ENCODE measurements at regions not wholly inside any gene's neighbourhood (a gene's known extent, or its start where the extent isn't known, plus 50 kb on each side); places are given as distances from the start of the nearest gene placed in this dataset.

- intact Hi-C loops (cut with micrococcal nuclease) = no loop called here
- TF ChIP-seq ADNP (tag; IDR thresholded peaks at IDR 0.05) (no peak), ZNF644 (tag; IDR thresholded peaks at IDR 0.05; ENCODE audit: low read depth) (no peak), POLR3G (IDR thresholded peaks at IDR 0.05; ENCODE audit: extremely low read depth, insufficient read length, insufficient replicate concordance) (no peak)
- FAIRE-seq (no peak), DNase-seq (ENCODE audit: extremely low read depth in 1 of 4, low spot score in 3 of 4) (no peak), ATAC-seq (no peak)
- POLR2A ChIA-PET = no interaction called here
- no peaks in the 10 kb centered on the region for H3K36me3 ChIP-seq (ENCODE audit: control insufficient read depth, insufficient read depth, low read length)
- H3K9ac ChIP-seq (ENCODE audit: insufficient read depth in 1 of 2, low read depth in 2 of 2, low read length in 2 of 2) = no peak overlapping the region
- in situ Hi-C loops (cut with MboI) = no loop called here
- H3K79me2 ChIP-seq (ENCODE audit: control insufficient read depth, insufficient read depth, low read length) = no peaks in the 10 kb centered on the region
- H3K4me2 ChIP-seq (ENCODE audit: insufficient read depth, low read length) = no peak overlapping the region
- no peaks in the 10 kb centered on the region for H3K9me3 ChIP-seq (replicated peaks; ENCODE audit: control insufficient read depth, insufficient read depth, low read depth, low read length)
- CTCF ChIA-PET (ENCODE audit: low intra/inter-chr PET ratio) = no interaction called here
- WGBS (ENCODE audit: insufficient coverage, low coverage, missing lambda C conversion rate) = 0% methylated on average over 4 of the region's 4 CpGs
- no peak overlapping the region for H2AFZ ChIP-seq (ENCODE audit: low read depth, low read length)
- H3K4me1 ChIP-seq (replicated peaks in 1 of 2; ENCODE audit: control insufficient read depth in 2 of 2, insufficient read depth in 2 of 2, low read length in 2 of 2) = no peaks in the 10 kb centered on the region
- H4K20me1 ChIP-seq (replicated peaks; ENCODE audit: control insufficient read depth, insufficient read depth, low read length) = no peaks in the 10 kb centered on the region
- no peaks in the 10 kb centered on the region for H3K27me3 ChIP-seq (ENCODE audit: control insufficient read depth in 2 of 2, insufficient read depth in 2 of 2, low read length in 2 of 2)
- no peak overlapping the region for H3K4me3 ChIP-seq
- H3K9me1 ChIP-seq (ENCODE audit: control insufficient read depth, insufficient read depth, low read length) = no peaks in the 10 kb centered on the region
- BruUV-seq (replicated peaks) = no TSS peak
- no peak overlapping the region for H3K27ac ChIP-seq (ENCODE audit: extremely low read depth, low read depth, low read length)
Observed at GRCh38 chr3:1528621-1529020, 435.8 kb downstream of the CNTN6 start.

GRCh38 chr3:1529676-1530075 is 436.9 kb downstream of the CNTN6 start:
- H3K4me1 ChIP-seq (replicated peaks in 1 of 2; ENCODE audit: control insufficient read depth in 2 of 2, insufficient read depth in 2 of 2, low read length in 2 of 2) = no peaks in the 10 kb centered on the region
- FAIRE-seq = no peak
- H3K27me3 ChIP-seq (ENCODE audit: control insufficient read depth in 2 of 2, insufficient read depth in 2 of 2, low read length in 2 of 2) = no peaks in the 10 kb centered on the region
- no peak for ATAC-seq
- no peaks in the 10 kb centered on the region for H3K79me2 ChIP-seq (ENCODE audit: control insufficient read depth, insufficient read depth, low read length)
- in situ Hi-C loops (cut with MboI) (no loop called here), intact Hi-C loops (cut with micrococcal nuclease) (no loop called here)
- no peaks in the 10 kb centered on the region for H4K20me1 ChIP-seq (replicated peaks; ENCODE audit: control insufficient read depth, insufficient read depth, low read length)
- 1% methylated on average over 4 of the region's 4 CpGs for WGBS (ENCODE audit: insufficient coverage, low coverage, missing lambda C conversion rate)
- H3K36me3 ChIP-seq (ENCODE audit: control insufficient read depth, insufficient read depth, low read length) = no peaks in the 10 kb centered on the region
- no peak overlapping the region for H3K9ac ChIP-seq (ENCODE audit: insufficient read depth in 1 of 2, low read depth in 2 of 2, low read length in 2 of 2)
- no peak for DNase-seq (ENCODE audit: extremely low read depth in 1 of 4, low spot score in 3 of 4)
- ChIA-PET CTCF (ENCODE audit: low intra/inter-chr PET ratio) (no interaction called here), POLR2A (no interaction called here)
- H3K4me3 ChIP-seq = no peak overlapping the region
- H3K27ac ChIP-seq (ENCODE audit: extremely low read depth, low read depth, low read length) = no peak overlapping the region
- no peak overlapping the region for H2AFZ ChIP-seq (ENCODE audit: low read depth, low read length)
- no peak overlapping the region for H3K4me2 ChIP-seq (ENCODE audit: insufficient read depth, low read length)
- no peaks in the 10 kb centered on the region for H3K9me1 ChIP-seq (ENCODE audit: control insufficient read depth, insufficient read depth, low read length)
- H3K9me3 ChIP-seq (replicated peaks; ENCODE audit: control insufficient read depth, insufficient read depth, low read depth, low read length) = no peaks in the 10 kb centered on the region
- no TSS peak for BruUV-seq (replicated peaks)
- TF ChIP-seq ATF6 (CRISPR knock-in tag; IDR thresholded peaks at IDR 0.05) (no peak), ELK3 (CRISPR knock-in tag; IDR thresholded peaks at IDR 0.05) (no peak), TCFL5 (CRISPR knock-in tag; conservative IDR thresholded peaks at IDR 0.05) (no peak)
